GM12878 (cell line): ENCODE measurements at regions not wholly inside any gene's neighbourhood (a gene's known extent, or its start where the extent isn't known, plus 50 kb on each side); places are given as distances from the start of the nearest gene placed in this dataset.

Experiments used
- ATAC-seq: fragments of 200-7000 bp; cut with Tn5 transposase; 3 replicates; pipeline ENCODE4 v1.9.1; 2020; ENCODE audit warnings: mild to moderate bottlenecking, moderate library complexity
- BruUV-seq: library from RNA; stranded (reverse); fragments of 400-500 nt; replicated peaks from 2 replicates; lab custom pipeline; 2021; lab: Mats Ljungman, UMichigan
- CTCF ChIA-PET: fragments of 300-600 bp; sonication (Branson Sonifier 250); formaldehyde crosslinking; extraction: SDS; loops from one replicate; lab custom pipeline; 2021; ENCODE audit warnings: inconsistent platforms; lab: Yijun Ruan, JAX
- POLR2A ChIA-PET: fragments of 350-600 bp; formaldehyde crosslinking; extraction: SDS; loops from one replicate; lab custom pipeline; 2021; ENCODE audit warnings: inconsistent platforms; lab: Charles Lee
- RAD21 ChIA-PET: fragments of 300-600 bp; sonication (Branson Sonifier 250); formaldehyde crosslinking; loops from one replicate; lab custom pipeline; 2023; ENCODE audit warnings: antibody characterized with exemption; ENCODE audit not compliant: unreplicated experiment; lab: Charles Lee
- SMC1A ChIA-PET: fragments of 300-600 bp; sonication (Branson Sonifier 250); formaldehyde crosslinking; loops from one replicate; lab custom pipeline; 2023; ENCODE audit not compliant: unreplicated experiment, uncharacterized antibody; lab: Charles Lee
- DNase-seq: peaks from one replicate; pipeline ENCODE4 v3.0.0-alpha.2; 2011; ENCODE audit warnings: low read depth, low spot score
- FAIRE-seq: peaks from 3 replicates; lab custom pipeline; 2011; peaks lifted over from hg19 to GRCh38; lab: Jason Lieb, UNC
- H2AFZ ChIP-seq: 2 replicates; pipeline ENCODE4 v1.6.0; 2011; ENCODE audit warnings: low read depth, low read length, control low read depth; ENCODE audit not compliant: control insufficient read depth
- H3K27ac ChIP-seq: 2 replicates; pipeline ENCODE4 v1.5.1; 2011; ENCODE audit warnings: control low read depth; ENCODE audit not compliant: control insufficient read depth, insufficient read depth
- H3K27me3 ChIP-seq, 2 experiments: replicated peaks in 1 of 2; 2 replicates each; pipeline versions ENCODE4 v1.6.0 to v1.6.1; 2011; ENCODE audit warnings: low read length in 1 of 2; ENCODE audit not compliant: control insufficient read depth in 2 of 2, insufficient read depth in 2 of 2
- H3K36me3 ChIP-seq, 2 experiments: 2 replicates each; pipeline ENCODE4 v1.5.1; 2011; ENCODE audit warnings: low read length in 1 of 2; ENCODE audit not compliant: control insufficient read depth in 2 of 2, insufficient read depth in 2 of 2
- H3K4me1 ChIP-seq: 2 replicates; pipeline ENCODE4 v1.6.1; 2011; ENCODE audit warnings: mild to moderate bottlenecking, low read length, moderate library complexity, mixed read lengths; ENCODE audit not compliant: control insufficient read depth, insufficient read depth
- H3K4me2 ChIP-seq: 2 replicates; pipeline ENCODE4 v1.6.0; 2011; ENCODE audit warnings: control low read depth; ENCODE audit not compliant: control insufficient read depth, insufficient read depth
- H3K4me3 ChIP-seq: fragments of 200-600 bp; sonication (generic); 2 replicates; pipeline ENCODE4 v1.5.1; 2016
- H3K79me2 ChIP-seq: 2 replicates; pipeline ENCODE4 v1.6.0; 2011; ENCODE audit warnings: low read length; ENCODE audit not compliant: control insufficient read depth, insufficient read depth
- H3K9ac ChIP-seq: 2 replicates; pipeline ENCODE4 v1.8.0; 2011; ENCODE audit warnings: low read length, control low read depth, mixed read lengths; ENCODE audit not compliant: control insufficient read depth, insufficient read depth
- H3K9me3 ChIP-seq: replicated peaks from 3 replicates; pipeline ENCODE4 v1.5.1; 2011; ENCODE audit warnings: mild to moderate bottlenecking, low read length; ENCODE audit not compliant: control insufficient read depth, insufficient read depth
- H4K20me1 ChIP-seq: 2 replicates; pipeline ENCODE4 v1.6.0; 2011; ENCODE audit not compliant: control insufficient read depth, insufficient read depth
- ASH2L ChIP-seq: fragments of 300-600, 200-600 bp; sonication (generic); IDR thresholded peaks from 2 replicates; pipeline ENCODE4 v1.6.1; 2017; ENCODE audit warnings: low read depth, mild to moderate bottlenecking, borderline replicate concordance
- BACH1 ChIP-seq: fragments of 450-650 bp; IDR thresholded peaks from 2 replicates; pipeline ENCODE4 v1.6.1; 2017; ENCODE audit warnings: mild to moderate bottlenecking, borderline replicate concordance
- BCL11A ChIP-seq: IDR thresholded peaks from 2 replicates; pipeline ENCODE4 v1.6.1; 2011; ENCODE audit warnings: low read depth, low read length
- BHLHE40 ChIP-seq, 2 experiments: fragments of 450-650 bp in 1 of 2; IDR thresholded peaks; 2 replicates each; pipeline ENCODE4 v1.6.1; 2011 to 2017; ENCODE audit warnings: low read depth in 2 of 2, borderline replicate concordance in 1 of 2, improper control_type of control experiment in 1 of 2, low read length in 1 of 2, mild to moderate bottlenecking in 1 of 2
- CHD2 ChIP-seq: IDR thresholded peaks from 2 replicates; pipeline ENCODE4 v1.6.1; 2011; ENCODE audit warnings: low read depth, low read length, improper control_type of control experiment, borderline replicate concordance
- CHD4 ChIP-seq: fragments of 200-600 bp; sonication (generic); IDR thresholded peaks from 2 replicates; pipeline ENCODE4 v1.6.1; 2016; ENCODE audit warnings: mild to moderate bottlenecking
- EED ChIP-seq: sonication (generic); IDR thresholded peaks from 2 replicates; pipeline ENCODE4 v1.6.1; 2016; ENCODE audit warnings: antibody characterized with exemption, low read depth
- EP300 ChIP-seq, 2 experiments: fragments of 150-350 bp in 1 of 2; IDR thresholded peaks; 2 replicates each; pipeline ENCODE4 v1.6.1; 2011 to 2012; ENCODE audit warnings: low read depth in 2 of 2, low read length in 2 of 2, borderline replicate concordance in 1 of 2, improper control_type of control experiment in 1 of 2, inconsistent platforms in 1 of 2; ENCODE audit not compliant: control insufficient read depth in 1 of 2
- ESRRA ChIP-seq: IDR thresholded peaks from 2 replicates; pipeline ENCODE4 v1.6.1; 2012; ENCODE audit warnings: mild to moderate bottlenecking, low read length, improper control_type of control experiment
- GABPA ChIP-seq: IDR thresholded peaks from 2 replicates; pipeline ENCODE4 v1.6.1; 2014; ENCODE audit warnings: antibody characterized with exemption, low read depth, mild to moderate bottlenecking, inconsistent platforms
- LARP7 ChIP-seq: fragments of 450-650 bp; IDR thresholded peaks from 2 replicates; pipeline ENCODE4 v1.6.1; 2017; ENCODE audit warnings: mild to moderate bottlenecking
- MTA2 ChIP-seq: fragments of 450-650 bp; IDR thresholded peaks from 2 replicates; pipeline ENCODE4 v1.6.1; 2016; ENCODE audit warnings: low read depth, mild to moderate bottlenecking, moderate library complexity
- NFIC ChIP-seq: IDR thresholded peaks from 2 replicates; pipeline ENCODE4 v1.6.1; 2012; ENCODE audit warnings: low read depth, mild to moderate bottlenecking, inconsistent platforms, low read length, moderate library complexity
- NFYA ChIP-seq: IDR thresholded peaks from 2 replicates; pipeline ENCODE4 v1.6.1; 2011; ENCODE audit warnings: low read depth, mild to moderate bottlenecking, low read length, improper control_type of control experiment, borderline replicate concordance
- NFYB ChIP-seq: IDR thresholded peaks from 2 replicates; pipeline ENCODE4 v1.6.1; 2011; ENCODE audit warnings: low read depth, mild to moderate bottlenecking, low read length, improper control_type of control experiment, moderate library complexity; ENCODE audit not compliant: insufficient read depth
- PML ChIP-seq: IDR thresholded peaks from 2 replicates; pipeline ENCODE4 v1.6.1; 2012; ENCODE audit warnings: low read length, inconsistent platforms
- RB1 ChIP-seq: fragments of 450-650 bp; formaldehyde crosslinking; IDR thresholded peaks from 2 replicates; pipeline ENCODE4 v1.6.1; 2017; ENCODE audit warnings: mild to moderate bottlenecking, borderline replicate concordance
- RUNX3 ChIP-seq: IDR thresholded peaks from 2 replicates; pipeline ENCODE4 v1.6.1; 2012; ENCODE audit warnings: low read length, inconsistent platforms
- SKIL ChIP-seq: fragments of 450-650 bp; IDR thresholded peaks from 2 replicates; pipeline ENCODE4 v1.6.1; 2017; ENCODE audit warnings: mild to moderate bottlenecking, low read depth, inconsistent platforms; ENCODE audit not compliant: poor library complexity, severe bottlenecking
- SP1 ChIP-seq: IDR thresholded peaks from one replicate; pipeline ENCODE4 v1.6.1; 2011; ENCODE audit warnings: low read depth, low read length
- STAT3 ChIP-seq: IDR thresholded peaks from 2 replicates; pipeline ENCODE4 v1.6.1; 2011; ENCODE audit warnings: low read depth, low read length, improper control_type of control experiment
- TAF1 ChIP-seq: IDR thresholded peaks from 2 replicates; pipeline ENCODE4 v1.6.1; 2011; ENCODE audit warnings: mild to moderate bottlenecking, low read depth, low read length, borderline replicate concordance
- YBX1 ChIP-seq: fragments of 450-650 bp; IDR thresholded peaks from 2 replicates; pipeline ENCODE4 v1.6.1; 2016; ENCODE audit warnings: antibody characterized with exemption
- ZBED1 ChIP-seq: IDR thresholded peaks from 2 replicates; pipeline ENCODE4 v1.6.1; 2016; ENCODE audit warnings: borderline replicate concordance
- ZNF384 ChIP-seq: IDR thresholded peaks from 2 replicates; pipeline ENCODE4 v1.6.1; 2012; ENCODE audit warnings: low read depth, mild to moderate bottlenecking, low read length, improper control_type of control experiment, borderline replicate concordance
- ZSCAN29 ChIP-seq: fragments of 450-650 bp; IDR thresholded peaks from 2 replicates; pipeline ENCODE4 v1.6.1; 2017; ENCODE audit warnings: mild to moderate bottlenecking, moderate library complexity
- WGBS: methylation state at CpG from one replicate; pipeline ENCODE4 v1.1.6; 2016; ENCODE audit warnings: low lambda C conversion rate; ENCODE audit not compliant: insufficient replicate concordance, insufficient coverage; ENCODE audit errors: missing lambda C conversion rate; 5-methylcytosine and 5-hydroxymethylcytosine counted together
- in situ Hi-C: fragments of 300-500 bp; cut with MboI; formaldehyde crosslinking; loops from 9 replicates; pipeline ENCODE4 v1.14.3; 2018; ENCODE audit warnings: mixed read lengths
- intact Hi-C: fragments of 100-400 bp; cut with micrococcal nuclease; formaldehyde crosslinking; loops from one replicate; pipeline ENCODE4 v1.14.2; 2022; ENCODE audit not compliant: unreplicated experiment

- ChIA-PET POLR2A (interaction anchor here (0.6 to 1.2 kb wide), 3 partner anchors 31 to 154 kb away, joined by 3 to 7 read pairs (median 5); no protein-coding TSS in a partner anchor), RAD21 (interaction anchor here (0.6 to 2.2 kb wide), 8 partner anchors 21 to 687 kb away, joined by 3 to 8 read pairs (median 3); partner anchors contain the start of gene PUDP), SMC1A (interaction anchor here (0.7 to 2.2 kb wide), 10 partner anchors 8 to 197 kb away, joined by 3 to 8 read pairs (median 4); no protein-coding TSS in a partner anchor), CTCF (interaction anchor here (0.6 to 1.2 kb wide), 5 partner anchors 22 to 162 kb away, joined by 3 to 5 read pairs (median 3); no protein-coding TSS in a partner anchor)
- in situ Hi-C loops (no loop called here), intact Hi-C loops (loop anchor here (5.0 to 10.0 kb wide), 2 partner anchors 210 to 527 kb away; no protein-coding TSS in a partner anchor)
- no peak overlapping the region for H3K27ac ChIP-seq
- H4K20me1 ChIP-seq = no peaks in the 10 kb centered on the region
- ATAC-seq (peak; percentile 58), DNase-seq (peak; percentile 25), FAIRE-seq (peak; percentile 81)
- H3K4me1 ChIP-seq = peaks cover 18% of the 10 kb centered on the region
- no TSS peak for BruUV-seq
- H3K9ac ChIP-seq = no peak overlapping the region
- WGBS = 43% methylated on average over 2 of the region's 2 CpGs
- no peaks in the 10 kb centered on the region; the same call in 2 of the 3 replicates for H3K9me3 ChIP-seq
- H3K27me3 ChIP-seq = no peaks in the 10 kb centered on the region
- H3K36me3 ChIP-seq = peaks cover under 1 to 3% of the 10 kb centered on the region in 2 experiments; a peak in 2 of 4 replicates
- no peak overlapping the region for H3K4me2 ChIP-seq
- H3K4me3 ChIP-seq = no peak overlapping the region
- no peaks in the 10 kb centered on the region for H3K79me2 ChIP-seq
- H2AFZ ChIP-seq = no peak overlapping the region
- TF ChIP-seq SP1 (no peak), BCL11A (0 out of 2 replicates have a peak, but pooled peaks have one; percentile 17), EP300 (IDR thresholded peaks at IDR 0.05; ENCODE audit: borderline replicate concordance in 1 of 2, control insufficient read depth in 1 of 2, low read depth in 2 of 2, low read length in 2 of 2) (peak in 1 of 2 experiments; percentile 28; a peak in 2 of 4 replicates), ZBED1 (no peak), STAT3 (no peak), TAF1 (no peak), BHLHE40 (IDR thresholded peaks at IDR 0.05; ENCODE audit: borderline replicate concordance in 1 of 2, low read depth in 2 of 2, low read length in 1 of 2) (peak in 1 of 2 experiments; percentile 20; a peak in 1 of 4 replicates), CHD2 (no peak), SKIL (peak; percentile 77), GABPA (no peak), ZNF384 (no peak), BACH1 (no peak), YBX1 (no peak), NFYB (no peak), NFIC (0 out of 2 replicates have a peak, but pooled peaks have one; percentile 42), ESRRA (no peak), CHD4 (no peak), PML (0 out of 2 replicates have a peak, but pooled peaks have one; percentile 26), ASH2L (no peak), RUNX3 (peak; percentile 83), MTA2 (peak; percentile 68), NFYA (no peak), EED (peak; percentile 60), ZSCAN29 (no peak), LARP7 (no peak), RB1 (no peak)
Measured at GRCh38 chrX:7264399-7264798, 116.4 kb upstream of the PUDP start.
